ENCODE measurements at regions not wholly inside any gene's neighbourhood (a gene's known extent, or its start where the extent isn't known, plus 50 kb on each side); places are given as distances from the start of the nearest gene placed in this dataset.
"Not testable (repeated sequence)": the region's sequence is repeated elsewhere in the genome, so short reads cannot be mapped to it uniquely, and the experiment has no call there.

DNA sequence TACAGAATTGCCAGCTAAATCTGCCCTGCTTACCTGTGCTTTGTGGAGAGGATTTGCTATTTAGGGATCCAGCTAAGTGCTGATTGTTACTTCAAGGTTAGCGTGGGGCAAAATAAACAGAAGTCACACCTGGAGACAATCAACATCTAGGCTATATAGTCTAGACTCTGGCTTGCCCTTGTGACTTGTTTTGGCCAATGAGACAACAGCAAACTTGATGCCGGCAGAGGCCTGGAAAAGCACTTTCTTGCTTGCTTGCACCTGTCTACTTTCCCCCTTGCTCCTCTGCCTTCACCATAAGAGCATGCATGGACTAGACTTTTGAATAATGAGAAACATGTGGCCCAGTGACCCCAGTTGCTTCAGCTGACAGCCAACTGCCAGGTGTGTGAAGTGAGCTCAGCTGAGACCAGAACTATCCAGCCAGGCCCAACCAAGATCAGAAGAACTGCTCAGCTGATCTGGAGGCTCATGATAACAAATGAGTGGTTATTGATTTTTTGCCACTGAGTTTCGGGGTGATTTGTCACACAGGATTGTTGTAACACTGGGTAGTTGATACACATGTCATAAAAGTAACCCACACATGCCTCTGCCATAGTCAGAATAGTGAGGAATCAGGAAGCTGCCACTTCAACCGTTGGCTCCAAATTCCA lies 164.4 kb downstream of the RBMX2 start (continued):
- TF ChIP-seq, protein P1, sequence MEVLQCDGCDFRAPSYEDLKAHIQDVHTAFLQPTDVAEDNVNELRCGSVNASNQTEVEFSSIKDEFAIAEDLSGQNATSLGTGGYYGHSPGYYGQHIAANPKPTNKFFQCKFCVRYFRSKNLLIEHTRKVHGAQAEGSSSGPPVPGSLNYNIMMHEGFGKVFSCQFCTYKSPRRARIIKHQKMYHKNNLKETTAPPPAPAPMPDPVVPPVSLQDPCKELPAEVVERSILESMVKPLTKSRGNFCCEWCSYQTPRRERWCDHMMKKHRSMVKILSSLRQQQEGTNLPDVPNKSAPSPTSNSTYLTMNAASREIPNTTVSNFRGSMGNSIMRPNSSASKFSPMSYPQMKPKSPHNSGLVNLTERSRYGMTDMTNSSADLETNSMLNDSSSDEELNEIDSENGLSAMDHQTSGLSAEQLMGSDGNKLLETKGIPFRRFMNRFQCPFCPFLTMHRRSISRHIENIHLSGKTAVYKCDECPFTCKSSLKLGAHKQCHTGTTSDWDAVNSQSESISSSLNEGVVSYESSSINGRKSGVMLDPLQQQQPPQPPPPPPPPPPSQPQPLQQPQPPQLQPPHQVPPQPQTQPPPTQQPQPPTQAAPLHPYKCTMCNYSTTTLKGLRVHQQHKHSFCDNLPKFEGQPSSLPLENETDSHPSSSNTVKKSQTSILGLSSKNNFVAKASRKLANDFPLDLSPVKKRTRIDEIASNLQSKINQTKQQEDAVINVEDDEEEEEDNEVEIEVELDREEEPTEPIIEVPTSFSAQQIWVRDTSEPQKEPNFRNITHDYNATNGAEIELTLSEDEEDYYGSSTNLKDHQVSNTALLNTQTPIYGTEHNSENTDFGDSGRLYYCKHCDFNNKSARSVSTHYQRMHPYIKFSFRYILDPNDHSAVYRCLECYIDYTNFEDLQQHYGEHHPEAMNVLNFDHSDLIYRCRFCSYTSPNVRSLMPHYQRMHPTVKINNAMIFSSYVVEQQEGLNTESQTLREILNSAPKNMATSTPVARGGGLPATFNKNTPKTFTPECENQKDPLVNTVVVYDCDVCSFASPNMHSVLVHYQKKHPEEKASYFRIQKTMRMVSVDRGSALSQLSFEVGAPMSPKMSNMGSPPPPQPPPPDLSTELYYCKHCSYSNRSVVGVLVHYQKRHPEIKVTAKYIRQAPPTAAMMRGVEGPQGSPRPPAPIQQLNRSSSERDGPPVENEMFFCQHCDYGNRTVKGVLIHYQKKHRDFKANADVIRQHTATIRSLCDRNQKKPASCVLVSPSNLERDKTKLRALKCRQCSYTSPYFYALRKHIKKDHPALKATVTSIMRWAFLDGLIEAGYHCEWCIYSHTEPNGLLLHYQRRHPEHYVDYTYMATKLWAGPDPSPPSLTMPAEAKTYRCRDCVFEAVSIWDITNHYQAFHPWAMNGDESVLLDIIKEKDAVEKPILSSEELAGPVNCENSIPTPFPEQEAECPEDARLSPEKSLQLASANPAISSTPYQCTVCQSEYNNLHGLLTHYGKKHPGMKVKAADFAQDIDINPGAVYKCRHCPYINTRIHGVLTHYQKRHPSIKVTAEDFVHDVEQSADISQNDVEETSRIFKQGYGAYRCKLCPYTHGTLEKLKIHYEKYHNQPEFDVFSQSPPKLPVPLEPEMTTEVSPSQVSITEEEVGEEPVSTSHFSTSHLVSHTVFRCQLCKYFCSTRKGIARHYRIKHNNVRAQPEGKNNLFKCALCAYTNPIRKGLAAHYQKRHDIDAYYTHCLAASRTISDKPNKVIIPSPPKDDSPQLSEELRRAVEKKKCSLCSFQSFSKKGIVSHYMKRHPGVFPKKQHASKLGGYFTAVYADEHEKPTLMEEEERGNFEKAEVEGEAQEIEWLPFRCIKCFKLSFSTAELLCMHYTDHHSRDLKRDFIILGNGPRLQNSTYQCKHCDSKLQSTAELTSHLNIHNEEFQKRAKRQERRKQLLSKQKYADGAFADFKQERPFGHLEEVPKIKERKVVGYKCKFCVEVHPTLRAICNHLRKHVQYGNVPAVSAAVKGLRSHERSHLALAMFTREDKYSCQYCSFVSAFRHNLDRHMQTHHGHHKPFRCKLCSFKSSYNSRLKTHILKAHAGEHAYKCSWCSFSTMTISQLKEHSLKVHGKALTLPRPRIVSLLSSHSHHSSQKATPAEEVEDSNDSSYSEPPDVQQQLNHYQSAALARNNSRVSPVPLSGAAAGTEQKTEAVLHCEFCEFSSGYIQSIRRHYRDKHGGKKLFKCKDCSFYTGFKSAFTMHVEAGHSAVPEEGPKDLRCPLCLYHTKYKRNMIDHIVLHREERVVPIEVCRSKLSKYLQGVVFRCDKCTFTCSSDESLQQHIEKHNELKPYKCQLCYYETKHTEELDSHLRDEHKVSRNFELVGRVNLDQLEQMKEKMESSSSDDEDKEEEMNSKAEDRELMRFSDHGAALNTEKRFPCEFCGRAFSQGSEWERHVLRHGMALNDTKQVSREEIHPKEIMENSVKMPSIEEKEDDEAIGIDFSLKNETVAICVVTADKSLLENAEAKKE (CRISPR knock-in tag; IDR thresholded peaks at IDR 0.05), result no peak
- TF ChIP-seq, protein P2, sequence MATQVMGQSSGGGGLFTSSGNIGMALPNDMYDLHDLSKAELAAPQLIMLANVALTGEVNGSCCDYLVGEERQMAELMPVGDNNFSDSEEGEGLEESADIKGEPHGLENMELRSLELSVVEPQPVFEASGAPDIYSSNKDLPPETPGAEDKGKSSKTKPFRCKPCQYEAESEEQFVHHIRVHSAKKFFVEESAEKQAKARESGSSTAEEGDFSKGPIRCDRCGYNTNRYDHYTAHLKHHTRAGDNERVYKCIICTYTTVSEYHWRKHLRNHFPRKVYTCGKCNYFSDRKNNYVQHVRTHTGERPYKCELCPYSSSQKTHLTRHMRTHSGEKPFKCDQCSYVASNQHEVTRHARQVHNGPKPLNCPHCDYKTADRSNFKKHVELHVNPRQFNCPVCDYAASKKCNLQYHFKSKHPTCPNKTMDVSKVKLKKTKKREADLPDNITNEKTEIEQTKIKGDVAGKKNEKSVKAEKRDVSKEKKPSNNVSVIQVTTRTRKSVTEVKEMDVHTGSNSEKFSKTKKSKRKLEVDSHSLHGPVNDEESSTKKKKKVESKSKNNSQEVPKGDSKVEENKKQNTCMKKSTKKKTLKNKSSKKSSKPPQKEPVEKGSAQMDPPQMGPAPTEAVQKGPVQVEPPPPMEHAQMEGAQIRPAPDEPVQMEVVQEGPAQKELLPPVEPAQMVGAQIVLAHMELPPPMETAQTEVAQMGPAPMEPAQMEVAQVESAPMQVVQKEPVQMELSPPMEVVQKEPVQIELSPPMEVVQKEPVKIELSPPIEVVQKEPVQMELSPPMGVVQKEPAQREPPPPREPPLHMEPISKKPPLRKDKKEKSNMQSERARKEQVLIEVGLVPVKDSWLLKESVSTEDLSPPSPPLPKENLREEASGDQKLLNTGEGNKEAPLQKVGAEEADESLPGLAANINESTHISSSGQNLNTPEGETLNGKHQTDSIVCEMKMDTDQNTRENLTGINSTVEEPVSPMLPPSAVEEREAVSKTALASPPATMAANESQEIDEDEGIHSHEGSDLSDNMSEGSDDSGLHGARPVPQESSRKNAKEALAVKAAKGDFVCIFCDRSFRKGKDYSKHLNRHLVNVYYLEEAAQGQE (IDR thresholded peaks at IDR 0.05; ENCODE audit: unreplicated experiment), result no peak
- TF ChIP-seq EZH2phosphoT487 (IDR thresholded peaks at IDR 0.05; ENCODE audit: unreplicated experiment) (no peak), CREB1 (CRISPR knock-in tag; IDR thresholded peaks at IDR 0.05; ENCODE audit: low read depth) (no peak), STAT1 (IDR thresholded peaks at IDR 0.05; ENCODE audit: unreplicated experiment) (no peak), ZNF114 (CRISPR knock-in tag; IDR thresholded peaks at IDR 0.05) (no peak), NANOG (IDR thresholded peaks at IDR 0.05; ENCODE audit: borderline replicate concordance) (no peak)

DNA sequence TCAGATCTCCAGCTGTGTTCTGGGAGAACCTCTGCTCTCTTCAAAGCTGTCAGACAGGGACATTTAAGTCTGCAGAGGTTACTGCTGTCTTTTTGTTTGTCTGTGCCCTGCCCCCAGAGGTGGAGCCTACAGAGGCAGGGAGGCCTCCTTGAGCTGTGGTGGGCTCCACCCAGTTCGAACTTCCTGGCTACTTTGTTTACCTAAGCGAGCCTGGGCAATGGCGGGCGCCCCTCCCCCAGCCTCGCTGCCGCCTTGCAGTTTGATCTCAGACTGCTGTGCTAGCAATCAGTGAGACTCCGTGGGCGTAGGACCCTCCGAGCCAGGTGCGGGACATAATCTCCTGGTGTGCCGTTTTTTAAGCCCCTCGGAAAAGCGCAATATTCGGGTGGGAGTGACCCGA lies 171.2 kb downstream of the RBMX2 start:
- not testable (repeated sequence) for H3K27ac ChIP-seq (ENCODE audit: low read depth); DNase-seq (ENCODE audit: low spot score); H3K36me3 Mint-ChIP-seq (ENCODE audit: low read depth); H3K4me3 Mint-ChIP-seq; H3K9me3 Mint-ChIP-seq; H3K27me3 ChIP-seq (ENCODE audit: insufficient read depth); H3K4me3 ChIP-seq; H2AFZ ChIP-seq; ATAC-seq; H3K4me1 Mint-ChIP-seq; H3K36me3 ChIP-seq (ENCODE audit: insufficient read depth); H3K4me2 ChIP-seq; H3F3A ChIP-seq (replicated peaks; ENCODE audit: low read depth); H3K9me2 ChIP-seq (ENCODE audit: insufficient read depth); H3K79me2 ChIP-seq (replicated peaks; ENCODE audit: insufficient read depth); H3K27me3 Mint-ChIP-seq (ENCODE audit: insufficient read depth, low read depth, poor library complexity); H3K27ac Mint-ChIP-seq; H3K4me1 ChIP-seq (ENCODE audit: insufficient read depth); H4K20me1 ChIP-seq (replicated peaks; ENCODE audit: insufficient read depth)
